GM13976 (cell line): ENCODE measurements at regions not wholly inside any gene's neighbourhood (a gene's known extent, or its start where the extent isn't known, plus 50 kb on each side); places are given as distances from the start of the nearest gene placed in this dataset.

Experiments
- DNase-seq: peaks from one replicate; pipeline ENCODE4 v3.0.0; 2012; ENCODE audit warnings: low spot score
- in situ Hi-C: fragments of 300-500 bp; cut with MboI; formaldehyde crosslinking; loops from one replicate; pipeline ENCODE4 v1.12.0; 2022; ENCODE audit warnings: low sequenced_read_pairs, mixed read lengths, inconsistent platforms; ENCODE audit not compliant: unreplicated experiment
- TF ChIP-seq, protein P1 (sequence below): IDR thresholded peaks from 2 replicates; pipeline ENCODE4 v1.5.1; 2012; ENCODE audit warnings: borderline replicate concordance, mild to moderate bottlenecking; ENCODE audit not compliant: insufficient read depth; ENCODE audit errors: extremely low read depth, missing control alignments, control extremely low read depth

DNA sequence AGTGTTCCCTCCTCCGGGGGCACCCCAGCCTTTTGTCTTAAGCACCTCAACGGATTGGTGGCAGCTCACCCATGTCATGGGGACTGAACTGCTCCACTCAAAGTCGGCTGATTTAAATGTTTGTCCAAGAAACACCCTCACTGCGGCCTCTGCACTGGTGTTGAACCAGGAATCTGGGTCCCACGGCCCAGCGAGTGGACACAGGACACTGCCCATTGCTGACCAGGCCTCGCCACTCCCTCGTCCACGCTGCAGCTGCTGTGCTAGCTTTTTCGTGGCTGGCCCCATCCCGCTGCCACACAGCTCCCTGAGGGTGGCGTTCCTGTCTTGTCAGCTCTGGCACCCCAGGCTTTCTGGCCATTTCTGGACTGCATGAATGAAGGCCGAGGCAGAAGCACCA is 646.2 kb downstream of the BRD1 start:
- no peak for DNase-seq
- in situ Hi-C loops: no loop called here
- TF ChIP-seq, protein P1, sequence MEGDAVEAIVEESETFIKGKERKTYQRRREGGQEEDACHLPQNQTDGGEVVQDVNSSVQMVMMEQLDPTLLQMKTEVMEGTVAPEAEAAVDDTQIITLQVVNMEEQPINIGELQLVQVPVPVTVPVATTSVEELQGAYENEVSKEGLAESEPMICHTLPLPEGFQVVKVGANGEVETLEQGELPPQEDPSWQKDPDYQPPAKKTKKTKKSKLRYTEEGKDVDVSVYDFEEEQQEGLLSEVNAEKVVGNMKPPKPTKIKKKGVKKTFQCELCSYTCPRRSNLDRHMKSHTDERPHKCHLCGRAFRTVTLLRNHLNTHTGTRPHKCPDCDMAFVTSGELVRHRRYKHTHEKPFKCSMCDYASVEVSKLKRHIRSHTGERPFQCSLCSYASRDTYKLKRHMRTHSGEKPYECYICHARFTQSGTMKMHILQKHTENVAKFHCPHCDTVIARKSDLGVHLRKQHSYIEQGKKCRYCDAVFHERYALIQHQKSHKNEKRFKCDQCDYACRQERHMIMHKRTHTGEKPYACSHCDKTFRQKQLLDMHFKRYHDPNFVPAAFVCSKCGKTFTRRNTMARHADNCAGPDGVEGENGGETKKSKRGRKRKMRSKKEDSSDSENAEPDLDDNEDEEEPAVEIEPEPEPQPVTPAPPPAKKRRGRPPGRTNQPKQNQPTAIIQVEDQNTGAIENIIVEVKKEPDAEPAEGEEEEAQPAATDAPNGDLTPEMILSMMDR: no peak

DNA sequence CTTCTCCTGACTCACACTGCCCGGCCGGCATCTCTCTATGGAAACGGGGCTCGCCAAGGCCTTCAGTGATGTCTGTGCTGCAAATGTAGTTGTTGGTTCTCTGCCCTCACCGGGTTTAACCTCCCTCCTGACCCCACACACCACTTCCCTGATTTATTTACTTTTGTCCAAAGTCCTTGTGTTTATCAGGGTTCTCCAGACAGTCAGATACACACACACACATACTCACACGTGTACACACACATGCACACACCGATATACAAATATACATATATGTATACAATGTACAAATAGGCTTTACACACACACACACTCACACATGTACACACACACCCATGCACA is 647.0 kb downstream of the BRD1 start:
- TF ChIP-seq, protein P1: no peak
- no peak for DNase-seq
- in situ Hi-C loops: no loop called here

DNA sequence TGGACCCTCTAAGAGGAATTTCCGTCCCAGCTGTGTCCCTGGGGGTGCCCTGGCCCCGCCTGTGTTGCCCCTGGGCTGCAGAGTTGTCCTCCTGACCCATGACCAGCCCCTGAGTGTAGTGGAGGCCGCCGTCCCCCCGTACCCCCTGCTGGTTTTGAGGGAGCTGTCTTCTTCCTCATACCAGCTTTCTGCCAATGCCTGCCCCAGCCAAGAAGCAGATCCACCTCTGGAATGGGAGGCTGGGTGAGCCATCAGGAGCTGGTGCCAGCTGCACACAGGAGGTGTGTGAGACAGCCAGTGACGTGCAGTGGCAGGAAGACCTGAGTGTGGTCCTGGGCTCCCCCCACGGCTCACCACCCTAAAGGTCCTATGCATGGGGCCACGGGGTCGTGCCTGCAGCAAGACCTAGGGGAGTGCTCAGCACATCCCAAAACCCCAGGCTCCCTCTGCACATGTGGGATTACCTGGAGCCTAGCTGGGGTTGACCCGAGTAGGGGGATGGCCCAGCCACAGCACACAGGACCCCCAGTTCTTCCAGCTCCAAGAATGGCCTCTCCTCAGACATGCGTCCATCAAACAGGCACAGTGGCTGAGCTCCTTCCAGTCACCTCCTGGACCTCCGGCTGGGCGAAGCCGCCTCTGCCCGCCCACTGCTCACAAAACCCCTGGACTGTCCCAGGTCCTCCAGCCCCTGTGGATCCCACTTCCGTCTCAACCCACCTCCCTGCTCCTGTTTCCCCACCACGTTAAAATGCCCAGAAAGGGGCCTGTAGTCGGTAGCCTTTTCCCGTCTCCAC is 647.6 kb downstream of the BRD1 start:
- DNase-seq: no peak
- in situ Hi-C loops: no loop called here
- TF ChIP-seq, protein P1: no peak

DNA sequence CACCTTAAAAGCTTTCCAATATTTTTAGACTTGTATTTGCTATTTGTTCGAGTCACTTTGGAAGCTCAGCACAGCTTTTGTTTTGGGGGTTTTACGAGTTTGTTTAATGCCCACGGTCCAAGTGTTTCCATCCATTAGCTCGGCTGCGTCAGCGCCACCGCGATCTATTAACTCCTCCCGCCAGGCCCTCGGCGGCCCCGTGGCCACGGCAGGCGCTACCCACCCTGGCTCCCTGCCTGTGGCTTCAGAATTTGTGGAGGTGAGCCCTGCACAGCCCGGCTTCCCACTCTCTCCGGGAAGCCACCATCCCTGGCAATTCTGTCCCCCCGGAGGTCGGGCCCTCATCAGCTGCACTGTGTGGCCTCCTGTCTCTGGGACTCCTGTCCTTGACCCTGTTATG is 648.5 kb downstream of the BRD1 start:
- TF ChIP-seq, protein P1: no peak
- in situ Hi-C loops: no loop called here
- DNase-seq: no peak

DNA sequence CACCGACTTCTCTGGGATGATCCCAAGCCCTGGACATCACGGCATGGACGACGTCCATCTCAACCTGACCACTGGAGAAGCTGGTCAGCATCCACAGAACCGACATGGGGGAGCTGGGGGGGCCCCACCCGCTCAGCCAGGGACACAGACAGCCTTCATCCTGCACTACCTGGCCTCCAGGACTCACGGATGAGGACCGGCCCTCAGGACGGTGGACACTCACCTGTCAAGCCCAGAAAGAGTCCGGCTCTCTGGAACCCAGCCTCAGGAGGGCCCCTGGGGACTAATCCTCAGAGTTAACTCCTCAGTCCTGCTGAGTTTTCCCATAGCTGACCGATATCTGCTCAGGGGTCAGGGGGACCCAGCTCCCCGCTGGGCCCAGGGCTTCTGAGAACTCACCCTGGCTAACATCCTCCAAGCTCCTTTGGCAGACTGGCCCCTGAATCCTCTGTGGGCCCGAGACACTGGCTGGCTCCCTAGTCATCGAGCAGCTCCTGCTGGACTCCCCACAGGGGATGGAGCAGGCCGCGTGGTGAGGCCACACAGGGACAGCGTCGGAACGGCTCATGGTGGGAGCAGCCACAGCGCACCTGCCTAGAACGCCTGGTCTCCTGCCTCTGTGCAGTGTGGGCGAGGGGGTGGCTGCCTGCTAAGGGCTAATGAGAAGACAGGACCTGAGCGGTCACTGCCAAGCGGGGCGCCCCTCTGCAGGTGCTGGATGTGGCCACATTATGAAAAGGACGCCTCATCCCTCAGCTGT is 649.2 kb downstream of the BRD1 start:
- no peak for DNase-seq
- in situ Hi-C loops: no loop called here
- TF ChIP-seq, protein P1: no peak

DNA sequence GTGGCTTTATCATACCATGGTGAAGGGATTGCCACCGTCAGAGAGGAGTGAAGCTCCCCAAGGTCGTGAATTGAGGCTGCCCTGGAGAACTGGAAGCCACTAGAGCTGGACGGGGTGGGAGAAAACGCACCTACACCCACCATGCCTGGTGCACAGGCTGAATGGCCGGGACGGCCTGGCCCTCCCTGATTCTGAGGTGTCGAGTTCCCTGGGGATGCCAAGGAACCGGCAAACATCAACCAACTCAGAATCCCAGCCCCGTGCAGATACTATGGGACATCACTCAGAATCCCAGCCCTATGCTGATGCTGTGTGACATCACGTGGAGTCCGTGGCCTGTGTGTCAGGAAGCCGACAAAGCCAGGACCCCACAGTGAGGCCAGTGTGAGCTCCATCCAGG is 650.0 kb downstream of the BRD1 start:
- in situ Hi-C loops: no loop called here
- TF ChIP-seq, protein P1: no peak
- no peak for DNase-seq
